ENCODE measurements at regions not wholly inside any gene's neighbourhood (a gene's known extent, or its start where the extent isn't known, plus 50 kb on each side); places are given as distances from the start of the nearest gene placed in this dataset.

- no peak for DNase-seq
These were observed 685.2 kb upstream of the CHORDC1 start for GRCh38 chr11:90908074-90908473.

- no peak for DNase-seq
These were observed 673.0 kb upstream of the CHORDC1 start for GRCh38 chr11:90895850-90896249.

- DNase-seq: no peak
These were observed 667.5 kb upstream of the CHORDC1 start for GRCh38 chr11:90890347-90890746.

- DNase-seq: no peak
These were observed 661.3 kb upstream of the CHORDC1 start for GRCh38 chr11:90884181-90884580.

GRCh38 chr11:90874986-90875385 is 652.1 kb upstream of the CHORDC1 start:
- no peak for DNase-seq

- no peak for DNase-seq
These were observed 651.4 kb upstream of the CHORDC1 start for GRCh38 chr11:90874281-90874680.

- no peak for DNase-seq
These were observed 644.6 kb upstream of the CHORDC1 start for GRCh38 chr11:90867416-90867815.

- no peak for DNase-seq
These were observed 633.9 kb upstream of the CHORDC1 start for GRCh38 chr11:90856790-90857189.

- no peak for DNase-seq
These were observed 632.7 kb upstream of the CHORDC1 start for GRCh38 chr11:90855531-90855930.

- no peak for DNase-seq
These were observed 628.3 kb upstream of the CHORDC1 start for GRCh38 chr11:90851196-90851595.

- DNase-seq: no peak
These were observed 626.5 kb upstream of the CHORDC1 start for GRCh38 chr11:90849312-90849711.

- DNase-seq: no peak
These were observed 624.5 kb upstream of the CHORDC1 start for GRCh38 chr11:90847268-90847886.

GRCh38 chr11:90846628-90847027 is 623.8 kb upstream of the CHORDC1 start:
- DNase-seq: no peak

- DNase-seq: no peak
These were observed 623.0 kb upstream of the CHORDC1 start for GRCh38 chr11:90845799-90846198.

GRCh38 chr11:90845126-90845525 is 622.3 kb upstream of the CHORDC1 start:
- DNase-seq: no peak

GRCh38 chr11:90844041-90844440 is 621.2 kb upstream of the CHORDC1 start:
- DNase-seq: no peak

GRCh38 chr11:90842681-90843080 is 619.8 kb upstream of the CHORDC1 start:
- DNase-seq: no peak

GRCh38 chr11:90840071-90840470 is 617.2 kb upstream of the CHORDC1 start:
- no peak for DNase-seq

GRCh38 chr11:90836031-90836430 is 613.2 kb upstream of the CHORDC1 start:
- DNase-seq: no peak

GRCh38 chr11:90823446-90823845 is 600.6 kb upstream of the CHORDC1 start:
- no peak for DNase-seq

GRCh38 chr11:90822996-90823395 is 600.1 kb upstream of the CHORDC1 start:
- DNase-seq: no peak

- no peak for DNase-seq
These were observed 595.4 kb upstream of the CHORDC1 start for GRCh38 chr11:90818196-90818745.

GRCh38 chr11:90809581-90809980 is 586.7 kb upstream of the CHORDC1 start:
- DNase-seq: no peak

- DNase-seq: no peak
These were observed 582.3 kb upstream of the CHORDC1 start for GRCh38 chr11:90805172-90805571.

- no peak for DNase-seq
These were observed 581.0 kb upstream of the CHORDC1 start for GRCh38 chr11:90803831-90804230.

Measured in NCI-H1694 (cell line).